Left lung (tissue), 4 donors: ENCODE measurements at regions not wholly inside any gene's neighbourhood (a gene's known extent, or its start where the extent isn't known, plus 50 kb on each side); places are given as distances from the start of the nearest gene placed in this dataset.

ENCODE experiments used
- ATAC-seq: fragments of 200-7000 bp; cut with Tn5 transposase; one replicate; pipeline ENCODE4 v1.9.1; 2020; ENCODE audit warnings: moderate library complexity
- DNase-seq, 4 donors: peaks; one replicate each; pipeline ENCODE4 v3.0.0-alpha.2; 2013 to 2020
- H3K27ac ChIP-seq, 2 donors: fragments of 200-600 bp; sonication (generic) in 1 of 2; one replicate each; pipeline versions ENCODE4 v1.5.0 to v1.8.0; 2020 to 2021
- H3K27me3 ChIP-seq, 2 donors: fragments of 200-600 bp; sonication (generic) in 1 of 2; one replicate each; pipeline versions ENCODE4 v1.5.0 to v1.8.0; 2020 to 2021
- H3K36me3 ChIP-seq, 2 donors: fragments of 200-600 bp; sonication (generic) in 1 of 2; one replicate each; pipeline versions ENCODE4 v1.5.0 to v1.8.0; 2020 to 2021
- H3K4me1 ChIP-seq, 2 donors: fragments of 200-600 bp; one replicate each; pipeline ENCODE4 v1.8.0; 2021
- H3K4me3 ChIP-seq, 2 donors: fragments of 200-600 bp; sonication (generic) in 1 of 2; one replicate each; pipeline versions ENCODE4 v1.5.0 to v1.8.0; 2020 to 2021; ENCODE audit warnings: mild to moderate bottlenecking in 1 of 2
- H3K9me3 ChIP-seq, 2 donors: fragments of 200-600 bp; sonication (generic) in 1 of 2; one replicate each; pipeline versions ENCODE4 v1.5.0 to v1.8.0; 2020 to 2021
- CTCF ChIP-seq, 2 donors: fragments of 200-600 bp; sonication (generic) in 1 of 2; IDR thresholded peaks; one replicate each; pipeline versions ENCODE4 v1.5.0 to v1.8.0; 2021; ENCODE audit warnings: antibody characterized with exemption in 2 of 2
- intact Hi-C, 2 donors: fragments of 100-400 bp; cut with DNase I; formaldehyde crosslinking; loops; one replicate each; pipeline versions ENCODE4 v1.11.2 to v1.14.2; 2022
- donor health status: DM: no; HTN: yes; CAD: no.
- donor health status: DM: no; HTN: no; CAD: no.

GRCh38 chr10:43006490-43006889 is 70.4 kb upstream of the RET start:
- Histone ChIP-seq H3K27ac (no peak overlapping the region), H3K27me3 (no peaks in the 10 kb centered on the region), H3K9me3 (peaks cover 0 to 6% of the 10 kb centered on the region in 2 donors), H3K4me3 (no peak overlapping the region), H3K36me3 (no peaks in the 10 kb centered on the region), H3K4me1 (no peaks in the 10 kb centered on the region)
- intact Hi-C loops, result no loop called here
- ATAC-seq, result no peak
- no peak for TF ChIP-seq CTCF (IDR thresholded peaks at IDR 0.05)
- no peak for DNase-seq

- Histone ChIP-seq H3K36me3 (no peaks in the 10 kb centered on the region), H3K4me1 (no peaks in the 10 kb centered on the region), H3K9me3 (peaks cover 0 to 6% of the 10 kb centered on the region in 2 donors), H3K4me3 (no peak overlapping the region), H3K27ac (no peak overlapping the region), H3K27me3 (no peaks in the 10 kb centered on the region)
- ATAC-seq (no peak), DNase-seq (no peak)
- intact Hi-C loops, result no loop called here
- no peak for TF ChIP-seq CTCF (IDR thresholded peaks at IDR 0.05)
Measured at GRCh38 chr10:43012578-43012977, 64.3 kb upstream of the RET start.

GRCh38 chr10:43013065-43013464 is 63.8 kb upstream of the RET start:
- Histone ChIP-seq H3K27me3 (no peaks in the 10 kb centered on the region), H3K9me3 (peaks cover 0 to 6% of the 10 kb centered on the region in 2 donors), H3K27ac (no peak overlapping the region), H3K4me3 (no peak overlapping the region), H3K36me3 (no peaks in the 10 kb centered on the region), H3K4me1 (no peaks in the 10 kb centered on the region)
- intact Hi-C loops, result no loop called here
- DNase-seq, result no peak
- no peak for TF ChIP-seq CTCF (IDR thresholded peaks at IDR 0.05)
- ATAC-seq, result no peak

- no peak for TF ChIP-seq CTCF (IDR thresholded peaks at IDR 0.05)
- Histone ChIP-seq H3K9me3 (no peaks in the 10 kb centered on the region), H3K4me1 (no peaks in the 10 kb centered on the region), H3K4me3 (no peak overlapping the region), H3K36me3 (no peaks in the 10 kb centered on the region), H3K27ac (no peak overlapping the region), H3K27me3 (peaks cover 4 to 44% of the 10 kb centered on the region in 2 donors)
- ATAC-seq (no peak), DNase-seq (no peak)
- intact Hi-C loops, result no loop called here
Measured at GRCh38 chr10:43024524-43024923, 52.3 kb upstream of the RET start.

- H3K27me3 ChIP-seq, result peaks cover 4 to 43% of the 10 kb centered on the region in 2 donors
- no peak for ATAC-seq
- no peaks in the 10 kb centered on the region for H3K36me3 ChIP-seq
- TF ChIP-seq CTCF (IDR thresholded peaks at IDR 0.05), result no peak
- intact Hi-C loops, result no loop called here
- DNase-seq, result no peak
- H3K27ac ChIP-seq, result no peak overlapping the region
- no peaks in the 10 kb centered on the region for H3K9me3 ChIP-seq
- no peaks in the 10 kb centered on the region for H3K4me1 ChIP-seq
- no peak overlapping the region for H3K4me3 ChIP-seq
Measured at GRCh38 chr10:43024942-43025700, 51.7 kb upstream of the RET start.
